BLaER1 treated with 17β-estradiol and CSF1 and Interleukin-3, amounts not matched to agents 10 nM and 100 nM (cell line): ENCODE measurements at regions not wholly inside any gene's neighbourhood (a gene's known extent, or its start where the extent isn't known, plus 50 kb on each side); places are given as distances from the start of the nearest gene placed in this dataset.

Experiments
- H3K27ac ChIP-seq, 11 experiments: shearing (Covaris generic); formaldehyde crosslinking; 2 replicates each; pipeline ENCODE4 v1.8.1; 2022
- H3K27me3 ChIP-seq, 11 experiments: shearing (Covaris generic); formaldehyde crosslinking; 2 replicates each; pipeline ENCODE4 v1.8.1; 2022
- H3K36me3 ChIP-seq, 11 experiments: shearing (Covaris generic); formaldehyde crosslinking; 2 replicates each; pipeline ENCODE4 v1.8.1; 2022
- H3K4me1 ChIP-seq, 10 experiments: shearing (Covaris generic); formaldehyde crosslinking; 2 replicates each; pipeline ENCODE4 v1.8.1; 2022
- H3K4me2 ChIP-seq, 11 experiments: shearing (Covaris generic); formaldehyde crosslinking; 2 replicates each; pipeline ENCODE4 v1.8.1; 2022
- H3K4me3 ChIP-seq, 10 experiments: shearing (Covaris generic); formaldehyde crosslinking; 2 replicates each; pipeline ENCODE4 v1.8.1; 2022
- H3K9ac ChIP-seq, 11 experiments: shearing (Covaris generic); formaldehyde crosslinking; 2 replicates each; pipeline ENCODE4 v1.8.1; 2022
- H3K9me3 ChIP-seq, 11 experiments: shearing (Covaris generic); formaldehyde crosslinking; replicated peaks in 1 of 11; 2 replicates each; pipeline ENCODE4 v1.8.1; 2022
- H4K20me1 ChIP-seq, 11 experiments: shearing (Covaris generic); formaldehyde crosslinking; 2 replicates each; pipeline ENCODE4 v1.8.1; 2022
- Cebpa-rat ChIP-seq, 11 experiments: shearing (Covaris generic); IDR thresholded peaks; 2 replicates each; pipeline ENCODE4 v1.8.1; 2022

DNA sequence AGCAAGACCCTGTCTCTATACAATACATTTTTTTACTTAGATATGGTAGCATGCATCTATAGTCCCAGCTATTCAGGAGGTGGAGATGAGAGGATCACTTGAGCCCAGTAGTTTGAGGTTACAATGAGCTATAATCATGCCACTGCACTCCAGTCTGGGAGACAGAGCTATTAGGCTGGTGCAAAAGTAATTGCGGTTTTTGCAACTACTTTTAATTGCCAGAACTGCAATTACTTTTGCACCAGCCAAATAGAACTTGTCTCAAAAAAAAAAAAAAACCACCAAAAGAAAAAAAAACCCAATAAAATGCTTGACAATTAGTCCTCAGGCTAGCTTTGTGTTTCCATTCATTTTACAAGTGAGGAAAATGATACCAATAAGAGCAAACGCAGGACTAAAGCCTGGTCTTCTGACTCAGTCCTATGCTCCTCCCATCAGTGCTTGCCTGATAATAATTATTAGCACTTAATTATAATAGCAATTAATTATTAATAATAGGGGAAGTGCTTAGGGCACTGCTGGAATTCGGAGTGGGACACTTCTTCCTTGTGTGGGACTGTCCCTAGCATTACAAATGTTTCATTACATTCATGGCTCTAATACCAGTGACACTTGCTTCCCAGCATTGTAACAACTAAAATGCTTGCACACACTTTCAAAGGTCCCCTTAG lies 73.1 kb upstream of the TAF1L start:
- no peak for TF ChIP-seq Cebpa-rat (IDR thresholded peaks at IDR 0.05)
- Histone ChIP-seq H3K9me3 (0 out of 22 replicates have a peak, but pooled peaks cover 0 to 9% (median 0%) of the 10 kb centered on the region in 11 experiments), H3K27ac (no peak overlapping the region), H3K9ac (no peak overlapping the region), H3K27me3 (no peaks in the 10 kb centered on the region), H3K4me1 (peaks cover 0 to 11% (median 0%) of the 10 kb centered on the region in 10 experiments; a peak in 3 of 20 replicates), H4K20me1 (no peaks in the 10 kb centered on the region), H3K4me2 (no peak overlapping the region), H3K36me3 (no peaks in the 10 kb centered on the region), H3K4me3 (no peak overlapping the region)

- H3K9ac ChIP-seq: no peak overlapping the region
- TF ChIP-seq Cebpa-rat (IDR thresholded peaks at IDR 0.05): no peak
- no peaks in the 10 kb centered on the region for H3K4me1 ChIP-seq
- H3K9me3 ChIP-seq: 0 out of 22 replicates have a peak, but pooled peaks cover 0 to 9% (median 0%) of the 10 kb centered on the region in 11 experiments
- no peaks in the 10 kb centered on the region for H4K20me1 ChIP-seq
- no peak overlapping the region for H3K4me2 ChIP-seq
- no peak overlapping the region for H3K4me3 ChIP-seq
- H3K27ac ChIP-seq: no peak overlapping the region
- no peaks in the 10 kb centered on the region for H3K27me3 ChIP-seq
- H3K36me3 ChIP-seq: no peaks in the 10 kb centered on the region
Observed at GRCh38 chr9:32709871-32710270, 73.5 kb upstream of the TMEM215 start.

- Histone ChIP-seq H3K9me3 (no peaks in the 10 kb centered on the region), H3K4me2 (no peak overlapping the region), H3K27me3 (no peaks in the 10 kb centered on the region), H3K9ac (no peak overlapping the region), H3K27ac (no peak overlapping the region), H3K36me3 (no peaks in the 10 kb centered on the region), H4K20me1 (no peaks in the 10 kb centered on the region), H3K4me1 (no peaks in the 10 kb centered on the region), H3K4me3 (no peak overlapping the region)
- TF ChIP-seq Cebpa-rat (IDR thresholded peaks at IDR 0.05): no peak
Observed at GRCh38 chr9:32716425-32716824, 66.9 kb upstream of the TMEM215 start.

DNA sequence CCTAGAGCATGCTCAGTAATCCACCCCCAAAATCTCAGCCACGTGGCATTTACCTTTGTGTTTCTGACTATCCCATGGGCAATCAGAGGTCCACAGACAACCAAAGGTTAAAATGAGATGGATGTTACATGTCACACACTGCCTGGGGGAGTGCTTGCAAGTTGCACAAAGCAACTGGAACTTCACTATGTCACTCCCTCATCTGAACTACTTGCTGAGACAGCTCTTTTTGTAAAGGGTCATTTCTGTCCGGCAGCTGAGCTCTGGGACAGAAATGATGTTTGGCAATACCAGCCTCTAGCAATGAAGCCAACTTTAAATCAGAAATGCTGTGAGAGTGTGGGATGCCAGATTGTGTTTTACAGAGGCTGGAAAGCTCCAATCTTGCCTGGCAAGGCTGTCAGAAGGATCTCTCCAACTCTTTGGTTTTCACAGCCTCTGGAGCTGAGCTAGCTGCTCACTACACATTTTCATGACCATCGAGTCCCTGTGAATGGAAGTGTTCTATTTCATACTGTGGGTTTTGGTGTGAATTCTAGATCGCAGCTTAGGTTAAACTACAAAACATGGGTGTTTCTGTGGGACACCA lies 66.3 kb upstream of the TMEM215 start:
- TF ChIP-seq Cebpa-rat (IDR thresholded peaks at IDR 0.05): no peak
- H3K4me3 ChIP-seq: no peak overlapping the region
- H3K4me1 ChIP-seq: no peaks in the 10 kb centered on the region

DNA sequence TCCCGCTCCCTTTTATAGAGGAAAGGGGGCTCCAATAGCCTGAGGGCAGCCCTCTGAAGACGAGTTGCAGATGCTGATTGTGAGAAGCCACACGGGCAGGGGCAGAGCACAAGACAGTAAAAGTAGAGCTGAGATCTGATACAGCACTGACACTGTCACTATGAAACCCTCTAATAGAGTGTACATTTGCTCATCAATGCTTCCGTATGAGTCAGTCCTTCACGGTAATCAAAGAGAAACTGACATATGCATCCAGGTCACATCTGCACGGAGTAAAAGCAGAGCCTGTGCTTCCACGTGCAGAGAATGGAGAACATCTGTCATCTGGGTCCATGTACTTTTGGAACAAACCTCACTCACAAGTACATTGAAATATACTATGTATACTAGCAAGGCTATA lies 60.6 kb upstream of the TMEM215 start:
- no peak overlapping the region for H3K9ac ChIP-seq
- no peak overlapping the region for H3K4me3 ChIP-seq
- H3K9me3 ChIP-seq: peaks cover 0 to 10% (median 5%) of the 10 kb centered on the region in 11 experiments; a peak in 10 of 22 replicates
- H4K20me1 ChIP-seq: no peaks in the 10 kb centered on the region
- TF ChIP-seq Cebpa-rat (IDR thresholded peaks at IDR 0.05): no peak
- no peaks in the 10 kb centered on the region for H3K27me3 ChIP-seq
- no peaks in the 10 kb centered on the region for H3K36me3 ChIP-seq
- H3K4me1 ChIP-seq: peaks cover 0 to 12% (median 6%) of the 10 kb centered on the region in 10 experiments; a peak in 10 of 20 replicates
- H3K4me2 ChIP-seq: no peak overlapping the region
- no peak overlapping the region for H3K27ac ChIP-seq

More for the DNA sequence above, 66.3 kb upstream of the TMEM215 start:
- Histone ChIP-seq H3K9ac (no peak overlapping the region), H3K36me3 (no peaks in the 10 kb centered on the region), H3K9me3 (no peaks in the 10 kb centered on the region), H4K20me1 (no peaks in the 10 kb centered on the region), H3K4me2 (no peak overlapping the region), H3K27ac (no peak overlapping the region), H3K27me3 (no peaks in the 10 kb centered on the region)

DNA sequence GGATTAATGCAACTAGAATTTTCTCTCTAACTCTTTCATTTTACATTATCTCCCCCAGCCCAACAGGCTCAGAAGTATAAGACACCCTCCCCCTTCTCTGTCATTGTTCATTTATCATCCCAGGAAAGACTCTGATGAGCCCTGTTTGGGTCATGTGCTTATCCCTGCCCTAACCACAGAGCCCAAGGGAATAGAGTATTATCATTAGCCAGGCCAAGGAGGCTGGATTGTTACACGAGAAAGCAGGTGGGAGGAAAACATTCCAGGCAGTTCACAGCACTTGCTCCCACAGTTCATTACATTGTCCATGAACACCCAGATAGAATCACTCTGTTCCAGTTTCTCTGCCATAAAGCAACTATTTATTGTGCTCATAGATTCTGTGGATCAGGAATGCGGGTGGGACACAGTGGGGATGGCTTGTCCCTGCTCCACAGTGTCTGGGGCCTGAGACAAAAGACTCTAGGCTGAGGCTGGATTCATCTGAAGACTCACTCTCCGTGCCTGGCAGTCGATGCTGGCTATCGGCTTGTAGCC lies 59.5 kb upstream of the TMEM215 start:
- Histone ChIP-seq H4K20me1 (no peaks in the 10 kb centered on the region), H3K27me3 (no peaks in the 10 kb centered on the region), H3K27ac (no peak overlapping the region), H3K36me3 (no peaks in the 10 kb centered on the region), H3K4me3 (no peak overlapping the region), H3K9ac (no peak overlapping the region), H3K9me3 (peaks cover 0 to 21% (median 15%) of the 10 kb centered on the region in 11 experiments; a peak in 13 of 22 replicates), H3K4me1 (peaks cover 6 to 21% (median 10%) of the 10 kb centered on the region in 10 experiments; a peak in 16 of 20 replicates), H3K4me2 (peak overlapping the region in 6 of 11 experiments; percentile 6 to 35 (median 18); a peak in 6 of 22 replicates)
- no peak for TF ChIP-seq Cebpa-rat (IDR thresholded peaks at IDR 0.05)

GRCh38 chr9:32725066-32725860 lies 58.1 kb upstream of the TMEM215 start:
- H4K20me1 ChIP-seq: no peaks in the 10 kb centered on the region
- H3K4me1 ChIP-seq: peaks cover 6 to 21% (median 10%) of the 10 kb centered on the region in 10 experiments; a peak in 16 of 20 replicates
- H3K36me3 ChIP-seq: no peaks in the 10 kb centered on the region
- no peak overlapping the region for H3K27ac ChIP-seq
- H3K9ac ChIP-seq: no peak overlapping the region
- peaks cover 0 to 23% (median 15%) of the 10 kb centered on the region in 11 experiments; a peak in 13 of 22 replicates for H3K9me3 ChIP-seq
- TF ChIP-seq Cebpa-rat (IDR thresholded peaks at IDR 0.05): no peak
- H3K27me3 ChIP-seq: no peaks in the 10 kb centered on the region
- H3K4me3 ChIP-seq: no peak overlapping the region
- no peak overlapping the region for H3K4me2 ChIP-seq

DNA sequence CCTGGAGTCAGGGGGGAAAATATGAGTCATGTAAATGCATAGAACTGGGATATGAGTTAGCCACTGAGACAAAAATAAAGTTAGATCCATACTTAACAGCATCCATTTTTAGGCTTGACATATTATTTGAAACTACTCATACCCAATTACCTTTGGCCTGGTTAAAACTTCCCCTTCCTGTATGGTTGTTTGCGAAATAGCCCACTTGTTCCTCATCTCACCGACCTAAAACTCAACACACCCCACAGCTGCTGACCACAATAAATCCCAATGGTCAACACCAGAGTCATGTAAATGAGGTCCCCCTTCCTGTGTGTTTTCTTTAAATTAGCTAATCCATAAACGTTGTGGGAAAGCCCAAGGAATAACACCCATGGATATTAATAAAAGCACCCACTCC lies 55.2 kb upstream of the TMEM215 start:
- peak in 3 of 11 experiments; percentile 48 to 54 (median 48); a peak in 2 of 22 replicates for TF ChIP-seq Cebpa-rat (IDR thresholded peaks at IDR 0.05)
- Histone ChIP-seq H3K9ac (no peak overlapping the region), H3K9me3 (peaks cover 0 to 23% (median 15%) of the 10 kb centered on the region in 11 experiments; a peak in 13 of 22 replicates), H3K4me3 (no peak overlapping the region), H3K4me2 (peak overlapping the region in 7 of 11 experiments; percentile 22 to 66 (median 36); a peak in 13 of 22 replicates), H3K36me3 (no peaks in the 10 kb centered on the region), H3K27me3 (no peaks in the 10 kb centered on the region), H3K4me1 (peaks cover 6 to 21% (median 10%) of the 10 kb centered on the region in 10 experiments; a peak in 16 of 20 replicates), H4K20me1 (no peaks in the 10 kb centered on the region), H3K27ac (peak overlapping the region in 3 of 11 experiments; percentile 47 to 63 (median 54); a peak in 6 of 22 replicates)
